PC-9 (cell line): ENCODE measurements at regions not wholly inside any gene's neighbourhood (a gene's known extent, or its start where the extent isn't known, plus 50 kb on each side); places are given as distances from the start of the nearest gene placed in this dataset.

Source experiments
- EZH2 ChIP-seq: fragments of 200-600 bp; sonication (generic); IDR thresholded peaks from 2 replicates; pipeline ENCODE4 v1.8.0; 2017; ENCODE audit warnings: antibody characterized with exemption, low read depth
- TF ChIP-seq, protein P1 (sequence below): fragments of 200-600 bp; sonication (generic); conservative IDR thresholded peaks from 2 replicates; pipeline ENCODE4 v1.6.1; 2017; ENCODE audit warnings: mixed run types, antibody characterized with exemption, mild to moderate bottlenecking, moderate library complexity

GRCh38 chr3:105987809-105988208 is 119.0 kb upstream of the CBLB start:
- TF ChIP-seq, protein P1, sequence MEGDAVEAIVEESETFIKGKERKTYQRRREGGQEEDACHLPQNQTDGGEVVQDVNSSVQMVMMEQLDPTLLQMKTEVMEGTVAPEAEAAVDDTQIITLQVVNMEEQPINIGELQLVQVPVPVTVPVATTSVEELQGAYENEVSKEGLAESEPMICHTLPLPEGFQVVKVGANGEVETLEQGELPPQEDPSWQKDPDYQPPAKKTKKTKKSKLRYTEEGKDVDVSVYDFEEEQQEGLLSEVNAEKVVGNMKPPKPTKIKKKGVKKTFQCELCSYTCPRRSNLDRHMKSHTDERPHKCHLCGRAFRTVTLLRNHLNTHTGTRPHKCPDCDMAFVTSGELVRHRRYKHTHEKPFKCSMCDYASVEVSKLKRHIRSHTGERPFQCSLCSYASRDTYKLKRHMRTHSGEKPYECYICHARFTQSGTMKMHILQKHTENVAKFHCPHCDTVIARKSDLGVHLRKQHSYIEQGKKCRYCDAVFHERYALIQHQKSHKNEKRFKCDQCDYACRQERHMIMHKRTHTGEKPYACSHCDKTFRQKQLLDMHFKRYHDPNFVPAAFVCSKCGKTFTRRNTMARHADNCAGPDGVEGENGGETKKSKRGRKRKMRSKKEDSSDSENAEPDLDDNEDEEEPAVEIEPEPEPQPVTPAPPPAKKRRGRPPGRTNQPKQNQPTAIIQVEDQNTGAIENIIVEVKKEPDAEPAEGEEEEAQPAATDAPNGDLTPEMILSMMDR: no peak
- TF ChIP-seq EZH2: no peak
